ENCODE measurements at regions not wholly inside any gene's neighbourhood (a gene's known extent, or its start where the extent isn't known, plus 50 kb on each side); places are given as distances from the start of the nearest gene placed in this dataset.

DNA sequence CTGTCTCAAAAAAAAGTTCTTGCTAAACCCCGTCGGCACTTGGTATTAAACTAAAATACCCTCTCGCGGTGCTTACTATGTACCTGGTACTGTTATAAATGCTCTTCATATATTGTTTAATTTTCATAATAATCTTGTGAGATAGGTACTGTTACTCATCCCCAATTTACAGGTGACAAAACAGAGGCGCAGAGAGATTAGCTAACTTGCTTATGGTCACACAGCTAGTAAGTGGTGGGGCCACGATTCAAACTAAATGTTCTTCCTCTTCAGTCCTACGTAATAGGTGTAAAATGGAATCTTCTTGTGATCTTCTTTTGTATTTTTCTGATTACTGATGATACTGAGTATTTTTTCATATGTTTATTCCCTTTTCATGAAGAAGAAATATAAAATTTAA, 51.3 kb downstream of the TET3 start:
- H3K36me3 Mint-ChIP-seq = peaks cover 17 to 28% of the 10 kb centered on the region in 2 donors
- no peak overlapping the region for H3K4me3 Mint-ChIP-seq
- H3K27me3 Mint-ChIP-seq = no peaks in the 10 kb centered on the region

DNA sequence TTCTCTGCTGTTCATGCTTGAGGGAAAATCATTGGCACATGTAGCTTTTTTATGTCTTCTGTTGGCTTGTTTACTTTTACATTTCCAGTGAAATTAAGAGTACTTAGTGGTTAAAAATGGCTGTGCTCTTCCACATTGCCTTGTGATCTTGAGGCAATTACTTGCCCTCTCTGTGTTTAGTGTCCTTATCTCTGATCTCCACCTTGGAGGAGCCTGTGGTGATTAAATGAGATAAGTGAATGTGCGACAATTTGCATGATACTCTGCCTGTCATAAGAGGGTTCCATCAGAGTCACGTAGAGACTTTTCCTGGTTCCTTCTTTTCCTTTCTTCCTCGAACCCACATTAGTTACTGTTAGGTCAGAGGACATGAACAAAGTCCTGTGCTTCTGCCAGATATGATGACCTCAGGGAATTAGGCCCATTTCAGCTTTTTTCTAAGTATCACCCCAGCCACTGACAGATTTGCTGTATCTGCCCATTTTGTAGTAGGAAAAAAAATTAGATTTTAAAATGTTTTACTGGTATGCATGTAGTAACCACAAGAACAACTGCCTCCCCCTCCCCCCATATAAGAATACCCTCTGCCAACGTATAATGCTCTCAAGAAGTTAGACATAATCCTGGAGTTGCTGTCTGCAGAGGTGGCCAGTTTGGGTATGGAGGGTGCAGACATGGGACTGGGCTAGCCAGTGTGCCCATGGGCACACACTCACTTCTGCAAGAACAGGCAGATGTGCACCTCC, 51.9 kb downstream of the TET3 start:
- peaks cover 18 to 27% of the 10 kb centered on the region in 2 donors for H3K36me3 Mint-ChIP-seq
- peak overlapping the region; percentile 87 for H3K27ac Mint-ChIP-seq
- no peak for ATAC-seq (replicated peaks)
- H3K9me3 Mint-ChIP-seq = no peaks in the 10 kb centered on the region
- no peak for DNase-seq
- H3K27me3 Mint-ChIP-seq = no peaks in the 10 kb centered on the region
- H3K4me3 Mint-ChIP-seq = peak overlapping the region; percentile 71 to 82
- peaks cover 62 to 91% of the 10 kb centered on the region in 2 donors for H3K4me1 Mint-ChIP-seq

More for the DNA sequence above, 51.3 kb downstream of the TET3 start:
- Mint-ChIP-seq H3K4me1 (peaks cover 62 to 91% of the 10 kb centered on the region in 2 donors), H3K27ac (no peak overlapping the region), H3K9me3 (no peaks in the 10 kb centered on the region)
- DNase-seq (no peak), ATAC-seq (replicated peaks) (no peak)

DNA sequence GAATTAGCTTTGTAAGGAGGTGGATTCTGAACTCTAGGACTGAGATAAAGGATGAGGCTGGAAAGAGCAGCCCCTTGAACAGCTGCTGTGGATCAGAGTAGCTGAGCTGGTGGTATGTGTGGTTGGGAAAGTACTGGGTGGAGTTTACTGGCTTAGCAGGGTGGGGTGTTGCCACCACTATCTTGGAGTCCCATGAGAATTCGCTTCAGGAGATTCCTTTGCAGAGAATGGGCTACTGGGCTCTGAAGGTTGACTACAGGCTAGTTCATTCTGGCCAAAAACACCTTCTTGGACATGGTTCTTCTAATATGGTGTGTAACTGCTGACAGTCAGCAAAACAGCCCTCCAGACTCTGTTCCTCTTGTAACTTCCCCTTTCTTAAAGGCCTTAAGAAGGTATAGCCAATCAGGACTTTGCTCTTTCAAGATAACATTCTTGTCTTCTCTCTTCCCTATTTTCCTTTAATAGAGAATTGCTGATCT, 52.7 kb downstream of the TET3 start:
- H3K4me3 Mint-ChIP-seq = peak overlapping the region; percentile 71 to 82
- ATAC-seq (replicated peaks) = peak; percentile 85
- no peaks in the 10 kb centered on the region for H3K27me3 Mint-ChIP-seq
- no peaks in the 10 kb centered on the region for H3K9me3 Mint-ChIP-seq
- peak overlapping the region; percentile 87 for H3K27ac Mint-ChIP-seq
- DNase-seq = peak; percentile 31
- peaks cover 59 to 88% of the 10 kb centered on the region in 2 donors for H3K4me1 Mint-ChIP-seq
- peaks cover 18 to 27% of the 10 kb centered on the region in 2 donors for H3K36me3 Mint-ChIP-seq

DNA sequence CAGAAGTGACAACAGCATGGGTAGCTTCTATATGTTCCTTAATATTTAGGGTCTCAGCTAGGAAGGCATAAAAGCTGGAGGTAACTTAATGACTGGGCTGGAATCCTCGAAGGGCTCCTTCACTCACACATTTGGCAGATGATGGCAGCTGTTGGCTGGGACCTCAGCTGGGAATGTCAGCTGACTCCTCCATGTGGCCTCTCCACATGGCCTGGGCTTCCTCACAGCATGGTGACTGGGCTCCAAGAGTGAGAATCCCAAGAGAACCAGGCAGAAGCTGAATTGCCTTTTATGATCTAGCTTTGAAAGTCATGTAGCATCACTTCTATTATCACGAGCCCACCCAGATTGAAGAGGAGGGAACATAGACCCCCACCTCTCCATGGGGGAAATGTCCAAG, 54.9 kb downstream of the TET3 start:
- DNase-seq = no peak
- no peak for ATAC-seq (replicated peaks)
- Mint-ChIP-seq H3K27ac (no peak overlapping the region), H3K9me3 (no peaks in the 10 kb centered on the region), H3K4me1 (peaks cover 60 to 78% of the 10 kb centered on the region in 2 donors), H3K36me3 (peaks cover 24 to 34% of the 10 kb centered on the region in 2 donors), H3K27me3 (no peaks in the 10 kb centered on the region), H3K4me3 (no peak overlapping the region)

DNA sequence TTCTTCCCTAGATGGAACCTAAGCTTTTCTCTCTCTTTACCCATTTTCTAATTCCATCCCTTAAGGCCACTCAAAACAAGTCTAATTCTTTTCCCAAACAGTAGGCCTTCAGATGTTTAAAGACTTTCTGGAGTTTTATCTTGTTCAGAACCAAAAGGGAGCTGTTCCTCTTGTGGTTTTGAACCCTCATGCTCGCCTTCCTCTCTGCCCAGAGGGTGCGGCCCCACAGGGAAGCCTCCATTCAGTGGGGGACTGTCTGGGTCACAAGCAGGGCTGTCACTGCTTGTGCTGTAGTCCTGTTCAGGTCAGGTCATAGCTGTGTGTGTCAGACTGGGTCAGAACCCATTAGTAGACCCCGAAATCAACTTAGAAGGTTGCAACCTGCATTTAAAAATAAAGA, 56.5 kb downstream of the TET3 start:
- ATAC-seq (replicated peaks) = no peak
- Mint-ChIP-seq H3K27me3 (no peaks in the 10 kb centered on the region), H3K4me3 (peak overlapping the region; percentile 18 to 21), H3K9me3 (no peaks in the 10 kb centered on the region), H3K4me1 (peaks cover 60 to 81% of the 10 kb centered on the region in 2 donors), H3K36me3 (peaks cover 26 to 41% of the 10 kb centered on the region in 2 donors), H3K27ac (peak overlapping the region; percentile 57)
- DNase-seq = no peak

DNA sequence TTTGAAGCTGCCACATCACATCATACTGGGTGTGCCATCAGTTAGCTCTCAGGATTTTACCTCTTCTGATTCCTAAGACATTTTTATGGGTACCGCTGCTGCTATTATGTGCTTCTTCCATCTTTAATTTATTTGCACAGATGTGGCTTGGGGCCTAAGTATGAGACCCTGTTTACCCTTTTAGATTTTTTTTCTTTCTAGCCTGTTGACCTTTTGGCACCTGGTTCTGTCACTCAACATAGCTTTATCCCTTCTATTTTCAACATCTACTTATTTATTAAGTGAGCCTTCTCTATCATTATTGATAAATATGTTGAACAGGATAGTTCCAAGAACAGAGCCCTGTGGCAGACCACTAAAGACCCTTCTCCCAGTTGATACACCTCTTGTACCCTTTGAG, 57.0 kb downstream of the TET3 start:
- DNase-seq (no peak), ATAC-seq (replicated peaks) (no peak)
- no peaks in the 10 kb centered on the region for H3K9me3 Mint-ChIP-seq
- peaks cover 56 to 75% of the 10 kb centered on the region in 2 donors for H3K4me1 Mint-ChIP-seq
- no peaks in the 10 kb centered on the region for H3K27me3 Mint-ChIP-seq
- peak overlapping the region; percentile 9 for H3K27ac Mint-ChIP-seq
- H3K4me3 Mint-ChIP-seq = no peak overlapping the region
- peaks cover 28 to 41% of the 10 kb centered on the region in 2 donors for H3K36me3 Mint-ChIP-seq

DNA sequence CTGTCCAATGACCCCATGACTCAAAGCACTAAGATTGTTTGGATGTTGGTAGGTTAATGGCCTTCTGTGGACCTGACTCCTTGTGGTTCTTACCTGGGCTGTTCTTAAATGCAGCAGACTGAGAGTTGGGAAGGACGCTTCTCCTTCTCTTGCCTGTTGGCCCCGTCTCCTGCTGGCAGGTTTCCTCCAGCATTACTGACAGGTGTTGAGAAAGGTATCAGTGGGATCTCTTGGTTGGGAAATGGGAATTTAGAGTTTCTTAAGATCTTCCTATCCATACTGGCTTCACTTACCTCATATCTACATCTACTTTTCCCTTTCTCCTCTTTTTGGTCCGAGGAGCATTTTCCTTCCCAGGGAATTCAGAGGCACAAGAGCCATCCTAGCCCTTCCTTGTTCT, 57.9 kb downstream of the TET3 start:
- no peak for DNase-seq
- Mint-ChIP-seq H3K36me3 (peaks cover 37 to 49% of the 10 kb centered on the region in 2 donors), H3K4me1 (peaks cover 53 to 71% of the 10 kb centered on the region in 2 donors), H3K9me3 (no peaks in the 10 kb centered on the region), H3K27ac (no peak overlapping the region), H3K27me3 (no peaks in the 10 kb centered on the region), H3K4me3 (no peak overlapping the region)
- no peak for ATAC-seq (replicated peaks)

DNA sequence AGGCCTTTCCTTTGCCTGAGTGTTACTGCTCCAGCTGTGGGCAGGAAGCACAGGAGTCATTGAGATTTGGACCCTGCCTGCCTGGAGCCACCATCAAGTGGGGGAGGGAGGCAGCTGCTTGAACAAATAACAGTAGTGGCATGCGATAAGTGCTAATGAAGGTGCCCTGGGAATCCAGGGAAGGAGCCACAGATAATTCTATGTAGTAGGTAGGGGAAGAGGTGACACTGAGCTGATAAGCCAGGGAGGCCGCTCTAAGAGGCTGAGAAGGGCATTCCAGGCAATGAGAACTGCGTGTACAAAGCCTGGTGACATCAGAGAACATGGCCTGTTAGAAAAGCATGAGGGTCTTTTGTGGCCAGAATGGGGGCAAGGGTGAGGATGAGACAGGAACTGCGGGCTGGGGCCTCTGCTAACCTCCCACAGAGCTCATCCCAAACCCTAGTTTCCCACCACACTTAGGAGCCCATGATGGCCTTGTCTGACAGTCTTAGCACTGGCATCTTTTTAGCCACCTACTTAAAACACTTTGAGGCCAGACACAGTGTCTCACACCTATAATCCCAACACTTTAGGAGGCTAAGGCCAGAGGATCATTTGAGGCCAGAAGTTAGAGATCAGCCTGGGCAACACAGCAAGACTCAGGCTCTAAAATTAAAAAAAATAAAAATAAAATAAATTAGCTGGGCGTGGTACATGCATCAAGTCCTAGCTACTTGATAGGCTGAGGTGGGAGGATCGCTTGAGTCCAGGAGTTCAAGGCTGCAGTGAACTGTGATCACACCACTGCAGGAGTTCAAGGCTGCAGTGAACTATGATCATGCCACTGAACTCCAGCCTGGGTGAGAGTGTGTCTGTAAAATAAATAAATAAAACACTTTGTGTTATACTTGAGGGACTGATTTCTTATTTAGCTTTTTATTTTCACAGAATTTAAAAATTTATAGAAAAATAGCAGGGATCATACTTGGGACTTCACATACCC, 58.9 kb downstream of the TET3 start:
- Mint-ChIP-seq H3K36me3 (peaks cover 42 to 55% of the 10 kb centered on the region in 2 donors), H3K9me3 (no peaks in the 10 kb centered on the region)
- no peak for DNase-seq

DNA sequence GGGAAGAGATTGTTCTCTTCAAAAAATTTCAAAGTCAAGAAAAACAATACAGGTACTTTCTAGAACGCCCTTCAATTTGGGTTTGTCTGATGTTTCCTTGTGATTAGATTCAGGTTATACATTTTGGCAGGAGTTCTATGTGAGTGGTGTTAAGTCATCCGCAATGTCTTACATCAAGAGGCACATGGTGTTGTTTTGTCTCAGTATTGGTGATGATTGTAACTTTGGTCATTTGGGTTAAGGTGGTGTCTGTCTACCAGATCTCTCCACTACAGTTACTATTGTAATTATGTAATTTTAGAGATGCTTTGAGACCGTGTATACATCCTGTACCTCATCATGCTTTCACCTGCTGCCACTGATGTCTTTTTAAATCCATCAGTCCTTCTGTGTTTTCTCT, 60.3 kb downstream of the TET3 start:
- Mint-ChIP-seq H3K27ac (peak overlapping the region; percentile 53), H3K36me3 (peaks cover 48 to 55% of the 10 kb centered on the region in 2 donors), H3K4me1 (peaks cover 45 to 69% of the 10 kb centered on the region in 2 donors), H3K4me3 (no peak overlapping the region), H3K27me3 (no peaks in the 10 kb centered on the region), H3K9me3 (no peaks in the 10 kb centered on the region)
- ATAC-seq (replicated peaks) (no peak), DNase-seq (no peak)

More for the DNA sequence above, 58.9 kb downstream of the TET3 start:
- peaks cover 46 to 71% of the 10 kb centered on the region in 2 donors for H3K4me1 Mint-ChIP-seq
- ATAC-seq (replicated peaks) = no peak
- no peaks in the 10 kb centered on the region for H3K27me3 Mint-ChIP-seq
- H3K27ac Mint-ChIP-seq = no peak overlapping the region
- H3K4me3 Mint-ChIP-seq = peak overlapping the region in 1 of 2 donors; percentile 17

DNA sequence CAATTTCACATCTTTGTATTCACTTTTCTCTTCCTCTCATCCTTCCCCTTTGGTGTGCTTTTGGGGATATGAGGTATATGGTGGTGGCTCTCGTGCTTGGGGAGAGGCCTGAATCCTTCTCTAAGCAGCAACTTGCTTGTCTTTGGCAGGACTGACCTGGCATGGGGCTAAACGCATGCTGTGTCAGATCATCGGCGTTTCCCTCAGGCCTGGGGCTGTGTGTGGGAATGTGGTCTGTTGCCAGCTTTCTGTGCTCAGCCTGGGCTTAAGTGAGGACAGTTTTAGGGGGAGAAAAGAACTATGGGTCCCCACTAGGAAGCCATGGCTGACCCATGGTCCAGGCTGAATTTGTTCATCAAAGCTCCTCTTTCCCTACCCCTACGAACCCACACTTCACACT, 60.7 kb downstream of the TET3 start:
- DNase-seq = no peak
- Mint-ChIP-seq H3K9me3 (no peaks in the 10 kb centered on the region), H3K27ac (peak overlapping the region; percentile 53), H3K36me3 (peaks cover 44 to 51% of the 10 kb centered on the region in 2 donors), H3K4me3 (no peak overlapping the region), H3K4me1 (peaks cover 42 to 65% of the 10 kb centered on the region in 2 donors), H3K27me3 (no peaks in the 10 kb centered on the region)
- no peak for ATAC-seq (replicated peaks)

DNA sequence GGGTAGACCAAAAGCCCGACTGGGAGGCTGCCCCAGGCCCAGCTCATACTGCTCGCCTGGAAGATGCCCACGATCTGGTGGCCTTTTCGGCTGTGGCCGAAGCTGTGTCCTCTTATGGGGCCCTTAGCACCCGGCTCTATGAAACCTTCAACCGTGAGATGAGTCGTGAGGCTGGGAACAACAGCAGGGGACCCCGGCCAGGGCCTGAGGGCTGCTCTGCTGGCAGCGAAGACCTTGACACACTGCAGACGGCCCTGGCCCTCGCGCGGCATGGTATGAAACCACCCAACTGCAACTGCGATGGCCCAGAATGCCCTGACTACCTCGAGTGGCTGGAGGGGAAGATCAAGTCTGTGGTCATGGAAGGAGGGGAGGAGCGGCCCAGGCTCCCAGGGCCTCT, 61.7 kb downstream of the TET3 start:
- Mint-ChIP-seq H3K27ac (peak overlapping the region; percentile 89), H3K27me3 (no peaks in the 10 kb centered on the region), H3K36me3 (peaks cover 43 to 57% of the 10 kb centered on the region in 2 donors), H3K9me3 (no peaks in the 10 kb centered on the region), H3K4me1 (peaks cover 38 to 63% of the 10 kb centered on the region in 2 donors), H3K4me3 (no peak overlapping the region)
- no peak for DNase-seq
- no peak for ATAC-seq (replicated peaks)

DNA sequence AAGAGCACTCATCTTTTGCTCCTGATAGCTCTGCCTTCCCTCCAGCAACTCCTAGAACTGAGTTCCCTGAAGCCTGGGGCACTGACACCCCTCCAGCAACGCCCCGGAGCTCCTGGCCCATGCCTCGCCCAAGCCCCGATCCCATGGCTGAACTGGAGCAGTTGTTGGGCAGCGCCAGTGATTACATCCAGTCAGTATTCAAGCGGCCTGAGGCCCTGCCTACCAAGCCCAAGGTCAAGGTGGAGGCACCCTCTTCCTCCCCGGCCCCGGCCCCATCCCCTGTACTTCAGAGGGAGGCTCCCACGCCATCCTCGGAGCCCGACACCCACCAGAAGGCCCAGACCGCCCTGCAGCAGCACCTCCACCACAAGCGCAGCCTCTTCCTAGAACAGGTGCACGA, 62.4 kb downstream of the TET3 start:
- Mint-ChIP-seq H3K4me3 (no peak overlapping the region), H3K4me1 (peaks cover 36 to 60% of the 10 kb centered on the region in 2 donors), H3K27me3 (no peaks in the 10 kb centered on the region), H3K27ac (peak overlapping the region; percentile 89), H3K9me3 (no peaks in the 10 kb centered on the region), H3K36me3 (peaks cover 43 to 60% of the 10 kb centered on the region in 2 donors)
- ATAC-seq (replicated peaks) (no peak), DNase-seq (no peak)

DNA sequence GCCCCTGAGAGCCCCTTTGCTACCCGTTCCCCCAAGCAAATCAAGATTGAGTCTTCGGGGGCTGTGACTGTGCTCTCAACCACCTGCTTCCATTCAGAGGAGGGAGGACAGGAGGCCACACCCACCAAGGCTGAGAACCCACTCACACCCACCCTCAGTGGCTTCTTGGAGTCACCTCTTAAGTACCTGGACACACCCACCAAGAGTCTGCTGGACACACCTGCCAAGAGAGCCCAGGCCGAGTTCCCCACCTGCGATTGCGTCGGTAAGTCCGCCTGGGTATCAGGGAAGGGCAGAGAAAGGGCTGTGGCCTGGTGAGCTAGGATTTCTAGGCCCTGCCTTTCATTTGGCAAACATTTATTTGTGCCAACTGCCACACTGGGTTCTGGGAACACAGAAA, 63.4 kb downstream of the TET3 start:
- DNase-seq (no peak), ATAC-seq (replicated peaks) (no peak)
- no peaks in the 10 kb centered on the region for H3K27me3 Mint-ChIP-seq
- H3K4me3 Mint-ChIP-seq = no peak overlapping the region
- H3K4me1 Mint-ChIP-seq = peaks cover 30 to 64% of the 10 kb centered on the region in 2 donors
- no peak overlapping the region for H3K27ac Mint-ChIP-seq
- H3K9me3 Mint-ChIP-seq = no peaks in the 10 kb centered on the region
- H3K36me3 Mint-ChIP-seq = peaks cover 40 to 55% of the 10 kb centered on the region in 2 donors

DNA sequence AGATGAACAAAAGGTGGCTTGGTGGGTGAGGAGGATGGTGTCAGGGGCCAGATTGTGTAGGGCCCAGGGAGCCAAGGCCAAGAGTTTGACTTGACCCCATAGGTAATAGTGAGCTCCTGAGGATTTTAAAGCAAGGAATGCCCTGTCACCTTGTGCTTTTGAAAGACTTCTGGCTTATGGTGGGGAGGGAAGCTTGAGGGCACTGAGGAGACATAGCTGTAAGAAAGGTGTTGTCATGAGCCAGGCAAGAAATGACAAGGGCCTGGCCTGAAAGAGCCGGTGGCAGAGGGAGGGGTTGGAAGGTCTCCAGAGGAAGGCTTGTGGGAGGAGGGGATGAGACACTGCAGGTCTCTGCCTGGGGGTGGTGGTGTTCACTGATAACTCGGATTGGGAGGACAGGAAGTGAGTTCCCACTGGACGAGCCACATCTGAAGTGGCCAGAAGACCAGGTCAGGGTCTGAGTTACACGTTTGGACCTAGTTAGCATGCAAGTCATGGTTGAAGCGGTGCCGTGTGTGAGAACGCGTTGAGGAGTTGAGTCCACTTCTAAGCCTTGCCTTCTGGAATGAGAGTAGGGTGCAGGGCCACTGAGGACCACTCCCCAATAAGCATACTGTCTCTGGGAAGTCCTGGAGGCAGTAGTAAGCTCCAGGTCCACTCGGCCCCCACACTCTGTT, 64.3 kb downstream of the TET3 start:
- Mint-ChIP-seq H3K4me3 (no peak overlapping the region), H3K4me1 (peaks cover 32 to 67% of the 10 kb centered on the region in 2 donors), H3K27me3 (no peaks in the 10 kb centered on the region), H3K36me3 (peaks cover 43 to 60% of the 10 kb centered on the region in 2 donors), H3K27ac (peak overlapping the region; percentile 43), H3K9me3 (no peaks in the 10 kb centered on the region)
- ATAC-seq (replicated peaks) = no peak
- no peak for DNase-seq

Measured in stimulated activated naive B cell treated with anti-CD40 and anti-IgM and Interleukin-4, amounts not matched to agents 10 μg/mL and 1 μg/mL and 100 μg/mL, for 72 hours (primary cell).